ENCODE measurements at regions not wholly inside any gene's neighbourhood (a gene's known extent, or its start where the extent isn't known, plus 50 kb on each side); places are given as distances from the start of the nearest gene placed in this dataset.

- no TSS peak for BruUV-seq (replicated peaks)
- Histone ChIP-seq H3K27ac (ENCODE audit: extremely low read depth, low read depth, low read length) (no peak overlapping the region), H3K79me2 (ENCODE audit: control insufficient read depth, insufficient read depth, low read length) (no peaks in the 10 kb centered on the region), H4K20me1 (replicated peaks; ENCODE audit: control insufficient read depth, insufficient read depth, low read length) (no peaks in the 10 kb centered on the region), H3K27me3 (ENCODE audit: control insufficient read depth in 2 of 2, insufficient read depth in 2 of 2, low read length in 2 of 2) (peaks cover 3 to 50% of the 10 kb centered on the region in 2 experiments; a peak in 4 of 5 replicates), H3K4me2 (ENCODE audit: insufficient read depth, low read length) (no peak overlapping the region), H3K9ac (ENCODE audit: insufficient read depth in 1 of 2, low read depth in 2 of 2, low read length in 2 of 2) (no peak overlapping the region), H3K36me3 (ENCODE audit: control insufficient read depth, insufficient read depth, low read length) (no peaks in the 10 kb centered on the region), H3K4me1 (replicated peaks in 1 of 2; ENCODE audit: control insufficient read depth in 2 of 2, insufficient read depth in 2 of 2, low read length in 2 of 2) (no peaks in the 10 kb centered on the region), H2AFZ (ENCODE audit: low read depth, low read length) (no peak overlapping the region), H3K9me1 (ENCODE audit: control insufficient read depth, insufficient read depth, low read length) (no peaks in the 10 kb centered on the region), H3K9me3 (replicated peaks; ENCODE audit: control insufficient read depth, insufficient read depth, low read depth, low read length) (no peaks in the 10 kb centered on the region), H3K4me3 (no peak overlapping the region)
- intact Hi-C loops (cut with micrococcal nuclease), result no loop called here
- in situ Hi-C loops (cut with MboI), result no loop called here
- WGBS (ENCODE audit: insufficient coverage, low coverage, missing lambda C conversion rate), result 1% methylated on average over 9 of the region's 10 CpGs
- ChIA-PET POLR2A (no interaction called here), CTCF (ENCODE audit: low intra/inter-chr PET ratio) (no interaction called here)
- ATAC-seq (no peak), FAIRE-seq (no peak), DNase-seq (ENCODE audit: extremely low read depth in 1 of 4, low spot score in 3 of 4) (no peak)
- no peak for TF ChIP-seq MED1 (CRISPR knock-in tag; IDR thresholded peaks at IDR 0.05; ENCODE audit: borderline replicate concordance)
- no peak for TF ChIP-seq E2F4 (CRISPR knock-in tag; IDR thresholded peaks at IDR 0.05; ENCODE audit: low read depth)
- TF ChIP-seq RBBP5 (IDR thresholded peaks at IDR 0.05; ENCODE audit: borderline replicate concordance, insufficient read depth, low read length, poor library complexity, severe bottlenecking), result no peak
- no peak for TF ChIP-seq TAF9B (IDR thresholded peaks at IDR 0.05; ENCODE audit: partially characterized antibody)
- no peak for TF ChIP-seq PBX2 (CRISPR knock-in tag; IDR thresholded peaks at IDR 0.05; ENCODE audit: low read depth)
- TF ChIP-seq PBX2 (tag; conservative IDR thresholded peaks at IDR 0.05; ENCODE audit: low read depth), result no peak
- no peak for TF ChIP-seq SIX5 (IDR thresholded peaks at IDR 0.05; ENCODE audit: borderline replicate concordance in 1 of 2, insufficient read depth in 1 of 2, low read depth in 1 of 2, low read length in 2 of 2)
- no peak for TF ChIP-seq AFF1 (IDR thresholded peaks at IDR 0.05; ENCODE audit: low read depth in 1 of 2, partially characterized antibody in 2 of 2)
- no peak for TF ChIP-seq KLF16 (IDR thresholded peaks at IDR 0.05)
- TF ChIP-seq DACH1 (IDR thresholded peaks at IDR 0.05; ENCODE audit: partially characterized antibody), result no peak
- no peak for TF ChIP-seq ZNF212 (CRISPR knock-in tag; IDR thresholded peaks at IDR 0.05)
- TF ChIP-seq ZNF354B (CRISPR knock-in tag; IDR thresholded peaks at IDR 0.05), result no peak
- TF ChIP-seq RUNX1 (IDR thresholded peaks at IDR 0.05; ENCODE audit: low read depth), result no peak
- TF ChIP-seq HNRNPLL (IDR thresholded peaks at IDR 0.05; ENCODE audit: low read depth, low read length, poor library complexity, severe bottlenecking), result no peak
- no peak for TF ChIP-seq ZNF124 (CRISPR knock-in tag; IDR thresholded peaks at IDR 0.05)
Observed at GRCh38 chr10:128429321-128429720, 303.1 kb upstream of the MKI67 start.

Measured in K562 (cell line).